ENCODE measurements at regions not wholly inside any gene's neighbourhood (a gene's known extent, or its start where the extent isn't known, plus 50 kb on each side); places are given as distances from the start of the nearest gene placed in this dataset.

GRCh38 chr3:30199096-30199759 is 407.2 kb upstream of the TGFBR2 start:
- in situ Hi-C loops (cut with HindIII; ENCODE audit: low pct_ligation_motif_present, low sequenced_read_pairs): no loop called here
- TF ChIP-seq CTCF (IDR thresholded peaks at IDR 0.05; ENCODE audit: low read depth, low read length, missing control alignments): peak; percentile 83
- no peak overlapping the region for H3K4me3 ChIP-seq (ENCODE audit: low read depth, low read length)
- no peaks in the 10 kb centered on the region for H3K27me3 ChIP-seq (replicated peaks)
- peak; percentile 55 for DNase-seq
- no peak overlapping the region for H3K27ac ChIP-seq
- no peaks in the 10 kb centered on the region for H3K36me3 ChIP-seq (replicated peaks)

GRCh38 chr3:30199855-30200254 is 406.5 kb upstream of the TGFBR2 start:
- no peaks in the 10 kb centered on the region for H3K36me3 ChIP-seq (replicated peaks)
- H3K4me3 ChIP-seq (ENCODE audit: low read depth, low read length): no peak overlapping the region
- no peak overlapping the region for H3K27ac ChIP-seq
- H3K27me3 ChIP-seq (replicated peaks): no peaks in the 10 kb centered on the region
- in situ Hi-C loops (cut with HindIII; ENCODE audit: low pct_ligation_motif_present, low sequenced_read_pairs): no loop called here
- peak; percentile 7 for DNase-seq
- no peak for TF ChIP-seq CTCF (IDR thresholded peaks at IDR 0.05; ENCODE audit: low read depth, low read length, missing control alignments)

- Histone ChIP-seq H3K36me3 (replicated peaks) (no peaks in the 10 kb centered on the region), H3K4me3 (ENCODE audit: low read depth, low read length) (no peak overlapping the region), H3K27ac (no peak overlapping the region), H3K27me3 (replicated peaks) (no peaks in the 10 kb centered on the region)
- in situ Hi-C loops (cut with HindIII; ENCODE audit: low pct_ligation_motif_present, low sequenced_read_pairs): no loop called here
- no peak for DNase-seq
- no peak for TF ChIP-seq CTCF (IDR thresholded peaks at IDR 0.05; ENCODE audit: low read depth, low read length, missing control alignments)
Observed at GRCh38 chr3:30201715-30202114, 404.7 kb upstream of the TGFBR2 start.

- in situ Hi-C loops (cut with HindIII; ENCODE audit: low pct_ligation_motif_present, low sequenced_read_pairs): no loop called here
- Histone ChIP-seq H3K36me3 (replicated peaks) (no peaks in the 10 kb centered on the region), H3K27me3 (replicated peaks) (no peaks in the 10 kb centered on the region), H3K4me3 (ENCODE audit: low read depth, low read length) (no peak overlapping the region), H3K27ac (peak overlapping the region; percentile 50)
- no peak for TF ChIP-seq CTCF (IDR thresholded peaks at IDR 0.05; ENCODE audit: low read depth, low read length, missing control alignments)
- DNase-seq: peak; percentile 75
Observed at GRCh38 chr3:30203301-30203700, 403.1 kb upstream of the TGFBR2 start.

- Histone ChIP-seq H3K4me3 (ENCODE audit: low read depth, low read length) (no peak overlapping the region), H3K27ac (no peak overlapping the region), H3K36me3 (replicated peaks) (no peaks in the 10 kb centered on the region), H3K27me3 (replicated peaks) (no peaks in the 10 kb centered on the region)
- DNase-seq: no peak
- in situ Hi-C loops (cut with HindIII; ENCODE audit: low pct_ligation_motif_present, low sequenced_read_pairs): no loop called here
- no peak for TF ChIP-seq CTCF (IDR thresholded peaks at IDR 0.05; ENCODE audit: low read depth, low read length, missing control alignments)
Observed at GRCh38 chr3:30204126-30204525, 402.3 kb upstream of the TGFBR2 start.

- no peak overlapping the region for H3K27ac ChIP-seq
- no peak overlapping the region for H3K4me3 ChIP-seq (ENCODE audit: low read depth, low read length)
- H3K36me3 ChIP-seq (replicated peaks): no peaks in the 10 kb centered on the region
- TF ChIP-seq CTCF (IDR thresholded peaks at IDR 0.05; ENCODE audit: low read depth, low read length, missing control alignments): no peak
- in situ Hi-C loops (cut with HindIII; ENCODE audit: low pct_ligation_motif_present, low sequenced_read_pairs): no loop called here
- no peaks in the 10 kb centered on the region for H3K27me3 ChIP-seq (replicated peaks)
- no peak for DNase-seq
Observed at GRCh38 chr3:30206051-30206450, 400.4 kb upstream of the TGFBR2 start.
